ENCODE measurements at regions not wholly inside any gene's neighbourhood (a gene's known extent, or its start where the extent isn't known, plus 50 kb on each side); places are given as distances from the start of the nearest gene placed in this dataset.
"Not testable (repeated sequence)": the region's sequence is repeated elsewhere in the genome, so short reads cannot be mapped to it uniquely, and the experiment has no call there.

- DNase-seq (ENCODE audit: low read depth), result no peak
Observed at GRCh38 chr6:170017603-170018320, 266.3 kb downstream of the ERMARD start.

- no peak for DNase-seq (ENCODE audit: low read depth)
Observed at GRCh38 chr6:170013815-170014214, 262.4 kb downstream of the ERMARD start.

- no peak for DNase-seq (ENCODE audit: low read depth)
Observed at GRCh38 chr6:170012037-170012330, 260.6 kb downstream of the ERMARD start.

GRCh38 chr6:170011204-170012036 lies 260.0 kb downstream of the ERMARD start:
- DNase-seq (ENCODE audit: low read depth), result no peak

- no peak for DNase-seq (ENCODE audit: low read depth)
Observed at GRCh38 chr6:170010665-170011203, 259.3 kb downstream of the ERMARD start.

- DNase-seq (ENCODE audit: low read depth), result no peak
Observed at GRCh38 chr6:170008294-170008785, 256.9 kb downstream of the ERMARD start.

- no peak for DNase-seq (ENCODE audit: low read depth)
Observed at GRCh38 chr6:170007468-170008293, 256.3 kb downstream of the ERMARD start.

GRCh38 chr6:170006900-170007467 lies 255.6 kb downstream of the ERMARD start:
- DNase-seq (ENCODE audit: low read depth), result no peak

GRCh38 chr6:170006071-170006899 lies 254.9 kb downstream of the ERMARD start:
- DNase-seq (ENCODE audit: low read depth), result no peak

- no peak for DNase-seq (ENCODE audit: low read depth)
Observed at GRCh38 chr6:170005665-170006064, 254.2 kb downstream of the ERMARD start.

GRCh38 chr6:170004585-170005210 lies 253.3 kb downstream of the ERMARD start:
- no peak for DNase-seq (ENCODE audit: low read depth)

GRCh38 chr6:170003451-170004160 lies 252.2 kb downstream of the ERMARD start:
- no peak for DNase-seq (ENCODE audit: low read depth)

- DNase-seq (ENCODE audit: low read depth), result no peak
Observed at GRCh38 chr6:170003027-170003426, 251.6 kb downstream of the ERMARD start.

- DNase-seq (ENCODE audit: low read depth), result not testable (repeated sequence)
Observed at GRCh38 chr6:170001782-170002181, 250.4 kb downstream of the ERMARD start.

- DNase-seq (ENCODE audit: low read depth), result no peak
Observed at GRCh38 chr6:170000071-170000843, 248.8 kb downstream of the ERMARD start.

- no peak for DNase-seq (ENCODE audit: low read depth)
Observed at GRCh38 chr6:169999367-169999766, 247.9 kb downstream of the ERMARD start.

GRCh38 chr6:169998457-169998856 lies 247.0 kb downstream of the ERMARD start:
- DNase-seq (ENCODE audit: low read depth), result no peak

- DNase-seq (ENCODE audit: low read depth), result no peak
Observed at GRCh38 chr6:169997930-169998218, 246.5 kb downstream of the ERMARD start.
